Loucy (cell line): ENCODE measurements at regions not wholly inside any gene's neighbourhood (a gene's known extent, or its start where the extent isn't known, plus 50 kb on each side); places are given as distances from the start of the nearest gene placed in this dataset.

Experiments used
- H2AFZ ChIP-seq: fragments of 200-600 bp; sonication (generic); 2 replicates; pipeline ENCODE4 v1.6.0; 2016; ENCODE audit warnings: antibody characterized with exemption, mild to moderate bottlenecking, low read length, moderate library complexity
- H3F3A ChIP-seq: fragments of 200-600 bp; 2 replicates; pipeline ENCODE4 v1.6.0; 2016; ENCODE audit warnings: antibody characterized with exemption, low read depth, mild to moderate bottlenecking
- H3K27me3 ChIP-seq: fragments of 200-600 bp; sonication (generic); 2 replicates; pipeline ENCODE4 v1.6.1; 2014; ENCODE audit warnings: low read length, mild to moderate bottlenecking; ENCODE audit not compliant: insufficient read depth, poor library complexity, severe bottlenecking
- H3K36me3 ChIP-seq: fragments of 200-600 bp; sonication (generic); 2 replicates; pipeline ENCODE4 v1.6.1; 2016; ENCODE audit warnings: low read length; ENCODE audit not compliant: insufficient read depth
- H3K4me1 ChIP-seq: fragments of 200-600 bp; sonication (generic); 2 replicates; pipeline ENCODE4 v1.5.1; 2014; ENCODE audit warnings: low read length, mild to moderate bottlenecking; ENCODE audit not compliant: insufficient read depth, poor library complexity, severe bottlenecking
- H3K4me2 ChIP-seq: fragments of 200-600 bp; sonication (generic); 2 replicates; pipeline ENCODE4 v1.6.0; 2014; ENCODE audit warnings: antibody characterized with exemption, low read length, low read depth, mild to moderate bottlenecking; ENCODE audit not compliant: poor library complexity, severe bottlenecking
- H3K4me3 ChIP-seq: fragments of 200-600 bp; sonication (generic); 2 replicates; pipeline ENCODE4 v1.5.1; 2014; ENCODE audit warnings: low read length, mild to moderate bottlenecking, mixed read lengths; ENCODE audit not compliant: poor library complexity, severe bottlenecking
- H3K79me2 ChIP-seq: fragments of 200-600 bp; sonication (generic); 2 replicates; pipeline ENCODE4 v1.6.1; 2014; ENCODE audit warnings: low read length; ENCODE audit not compliant: insufficient read depth
- H3K9ac ChIP-seq: fragments of 200-600 bp; sonication (generic); 2 replicates; pipeline ENCODE4 v1.6.0; 2014; ENCODE audit warnings: mild to moderate bottlenecking, low read depth, low read length, moderate library complexity; ENCODE audit not compliant: poor library complexity, severe bottlenecking
- H3K9me2 ChIP-seq: fragments of 200-600 bp; sonication (generic); replicated peaks from 2 replicates; pipeline ENCODE4 v1.6.1; 2016; ENCODE audit warnings: low read depth, low read length, mixed read lengths
- H3K9me3 ChIP-seq: fragments of 200-600 bp; sonication (generic); 2 replicates; pipeline ENCODE4 v1.6.1; 2014; ENCODE audit warnings: mild to moderate bottlenecking, antibody characterized with exemption, low read length, low read depth; ENCODE audit not compliant: insufficient read depth
- H4K20me1 ChIP-seq: fragments of 200-600 bp; sonication (generic); 2 replicates; pipeline ENCODE4 v1.6.0; 2014; ENCODE audit warnings: antibody characterized with exemption, low read length, mild to moderate bottlenecking; ENCODE audit not compliant: insufficient read depth, poor library complexity, severe bottlenecking
- EZH2phosphoT487 ChIP-seq: fragments of 200-600 bp; IDR thresholded peaks from 2 replicates; pipeline ENCODE4 v1.6.1; 2018; ENCODE audit warnings: antibody characterized with exemption, mild to moderate bottlenecking, moderate library complexity, borderline replicate concordance
- TF ChIP-seq, protein P1 (sequence below): fragments of 200-600 bp; sonication (generic); conservative IDR thresholded peaks from 2 replicates; pipeline ENCODE4 v1.5.1; 2014; ENCODE audit warnings: mild to moderate bottlenecking, antibody characterized with exemption, low read length

DNA sequence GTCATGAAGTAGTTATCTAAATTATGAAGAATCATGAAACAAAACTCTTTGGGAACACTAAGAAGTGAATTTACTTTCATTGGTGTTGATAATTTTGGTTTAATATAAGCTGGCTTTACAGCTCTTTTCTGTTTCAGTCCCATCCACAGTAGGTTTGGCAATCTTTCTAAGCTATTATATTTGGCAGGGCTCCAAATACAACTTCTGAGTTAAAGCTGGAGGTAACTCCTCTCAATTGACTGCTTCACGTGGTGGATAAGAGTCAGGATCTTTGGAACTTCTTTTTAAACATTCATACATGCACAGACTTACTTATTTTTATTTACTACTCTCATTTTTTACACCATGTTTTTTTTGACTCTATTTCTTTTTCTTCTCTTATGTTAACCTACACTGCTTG lies 106.5 kb upstream of the EPHA3 start:
- Histone ChIP-seq H2AFZ (no peak overlapping the region), H3K4me3 (no peak overlapping the region), H3K27me3 (no peaks in the 10 kb centered on the region), H3K9ac (no peak overlapping the region), H3K79me2 (no peaks in the 10 kb centered on the region), H4K20me1 (no peaks in the 10 kb centered on the region), H3K4me1 (no peaks in the 10 kb centered on the region), H3K4me2 (no peak overlapping the region), H3K36me3 (no peaks in the 10 kb centered on the region), H3F3A (no peaks in the 10 kb centered on the region), H3K9me3 (no peaks in the 10 kb centered on the region), H3K9me2 (no peaks in the 10 kb centered on the region)
- TF ChIP-seq, protein P1, sequence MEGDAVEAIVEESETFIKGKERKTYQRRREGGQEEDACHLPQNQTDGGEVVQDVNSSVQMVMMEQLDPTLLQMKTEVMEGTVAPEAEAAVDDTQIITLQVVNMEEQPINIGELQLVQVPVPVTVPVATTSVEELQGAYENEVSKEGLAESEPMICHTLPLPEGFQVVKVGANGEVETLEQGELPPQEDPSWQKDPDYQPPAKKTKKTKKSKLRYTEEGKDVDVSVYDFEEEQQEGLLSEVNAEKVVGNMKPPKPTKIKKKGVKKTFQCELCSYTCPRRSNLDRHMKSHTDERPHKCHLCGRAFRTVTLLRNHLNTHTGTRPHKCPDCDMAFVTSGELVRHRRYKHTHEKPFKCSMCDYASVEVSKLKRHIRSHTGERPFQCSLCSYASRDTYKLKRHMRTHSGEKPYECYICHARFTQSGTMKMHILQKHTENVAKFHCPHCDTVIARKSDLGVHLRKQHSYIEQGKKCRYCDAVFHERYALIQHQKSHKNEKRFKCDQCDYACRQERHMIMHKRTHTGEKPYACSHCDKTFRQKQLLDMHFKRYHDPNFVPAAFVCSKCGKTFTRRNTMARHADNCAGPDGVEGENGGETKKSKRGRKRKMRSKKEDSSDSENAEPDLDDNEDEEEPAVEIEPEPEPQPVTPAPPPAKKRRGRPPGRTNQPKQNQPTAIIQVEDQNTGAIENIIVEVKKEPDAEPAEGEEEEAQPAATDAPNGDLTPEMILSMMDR = no peak
- TF ChIP-seq EZH2phosphoT487 = no peak

DNA sequence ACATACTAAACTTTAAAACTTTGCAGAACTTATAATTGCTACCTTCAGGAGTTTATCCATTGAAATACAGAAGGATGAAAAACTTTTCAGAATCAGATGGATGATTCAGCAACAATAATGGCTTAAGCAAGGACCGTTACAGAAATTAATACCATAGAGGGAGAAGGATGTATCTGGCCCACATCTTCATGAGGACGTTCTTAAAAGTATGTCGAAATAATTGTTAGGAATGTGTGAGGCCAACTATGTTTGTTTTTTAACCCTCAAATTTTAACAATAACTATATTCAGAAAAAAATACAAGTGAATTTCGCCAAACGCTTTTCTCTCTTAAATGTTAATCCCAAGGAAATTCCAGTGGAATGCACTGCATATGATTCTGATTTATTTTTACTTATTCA lies 105.2 kb upstream of the EPHA3 start:
- Histone ChIP-seq H2AFZ (no peak overlapping the region), H3K27me3 (no peaks in the 10 kb centered on the region), H3K9ac (no peak overlapping the region), H4K20me1 (no peaks in the 10 kb centered on the region), H3K4me3 (no peak overlapping the region), H3K9me3 (no peaks in the 10 kb centered on the region), H3K4me2 (no peak overlapping the region), H3K36me3 (no peaks in the 10 kb centered on the region), H3K79me2 (no peaks in the 10 kb centered on the region), H3F3A (no peaks in the 10 kb centered on the region), H3K9me2 (no peaks in the 10 kb centered on the region), H3K4me1 (no peaks in the 10 kb centered on the region)
- TF ChIP-seq, protein P1 = no peak
- TF ChIP-seq EZH2phosphoT487 = no peak

DNA sequence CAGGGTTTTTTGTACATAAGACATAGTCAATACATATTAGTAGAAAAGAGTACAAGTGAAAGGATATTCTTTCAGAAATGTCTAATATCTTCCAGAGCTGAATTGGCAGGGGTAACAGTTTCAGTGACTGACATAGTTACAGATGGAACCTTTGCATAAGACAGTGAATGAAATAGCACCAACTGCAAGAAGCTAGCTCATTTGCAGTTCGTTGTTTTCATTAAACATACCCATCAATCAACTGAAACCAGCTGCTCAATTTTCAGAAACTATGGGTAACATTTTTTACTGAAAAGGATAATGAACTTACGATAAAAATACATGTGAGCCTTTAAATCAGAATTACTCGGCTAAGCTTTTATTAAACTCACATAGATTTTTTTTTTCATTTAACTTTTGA lies 93.9 kb upstream of the EPHA3 start:
- Histone ChIP-seq H3K27me3 (no peaks in the 10 kb centered on the region), H3K9me2 (no peaks in the 10 kb centered on the region), H3K36me3 (no peaks in the 10 kb centered on the region), H3K9me3 (no peaks in the 10 kb centered on the region), H2AFZ (no peak overlapping the region), H3K4me3 (no peak overlapping the region), H3K79me2 (no peaks in the 10 kb centered on the region), H3K4me1 (no peaks in the 10 kb centered on the region), H4K20me1 (no peaks in the 10 kb centered on the region), H3K4me2 (no peak overlapping the region), H3K9ac (no peak overlapping the region), H3F3A (no peaks in the 10 kb centered on the region)
- TF ChIP-seq EZH2phosphoT487 = no peak
- TF ChIP-seq, protein P1 = no peak
